Upper lobe of left lung (tissue), 4 donors: ENCODE measurements at regions not wholly inside any gene's neighbourhood (a gene's known extent, or its start where the extent isn't known, plus 50 kb on each side); places are given as distances from the start of the nearest gene placed in this dataset.

Source experiments
- CTCF ChIP-seq, 6 experiments: fragments of 450-650 bp in 4 of 6; fragments of 200-600 bp in 2 of 6; sonication (generic) in 2 of 6; IDR thresholded peaks; one replicate each; pipeline ENCODE4 v1.5.1; 2016 to 2019; ENCODE audit warnings: antibody characterized with exemption in 6 of 6
- EP300 ChIP-seq, 4 donors: sonication (generic); formaldehyde crosslinking; IDR thresholded peaks; one replicate each; pipeline ENCODE4 v1.5.1; 2017; ENCODE audit warnings: antibody characterized with exemption in 4 of 4, control low read depth in 2 of 4
- POLR2AphosphoS5 ChIP-seq, 2 donors: sonication (generic); formaldehyde crosslinking; IDR thresholded peaks; one replicate each; pipeline ENCODE4 v1.5.1; 2017; ENCODE audit warnings: antibody characterized with exemption in 2 of 2

- no peak for TF ChIP-seq EP300 (IDR thresholded peaks at IDR 0.05)
- no peak for TF ChIP-seq CTCF (IDR thresholded peaks at IDR 0.05)
- TF ChIP-seq POLR2AphosphoS5 (IDR thresholded peaks at IDR 0.05) = no peak
Measured at GRCh38 chr5:162391833-162392232, 324.3 kb downstream of the GABRG2 start.
